SU-DHL-6 (cell line): ENCODE measurements at regions not wholly inside any gene's neighbourhood (a gene's known extent, or its start where the extent isn't known, plus 50 kb on each side); places are given as distances from the start of the nearest gene placed in this dataset.

ENCODE experiments used
- EZH2phosphoT487 ChIP-seq: fragments of 200-600 bp; sonication (generic), shearing (Covaris generic); conservative IDR thresholded peaks from 2 replicates; pipeline ENCODE4 v1.6.1; 2018; ENCODE audit warnings: mild to moderate bottlenecking, antibody characterized with exemption, low read length, moderate library complexity, mixed read lengths
- TF ChIP-seq, protein P1 (sequence below): fragments of 200-600 bp; sonication (generic); IDR thresholded peaks from one replicate; pipeline ENCODE4 v1.5.1; 2017; ENCODE audit warnings: antibody characterized with exemption, mild to moderate bottlenecking, low read length, moderate library complexity; ENCODE audit not compliant: insufficient read depth, poor library complexity, severe bottlenecking

DNA sequence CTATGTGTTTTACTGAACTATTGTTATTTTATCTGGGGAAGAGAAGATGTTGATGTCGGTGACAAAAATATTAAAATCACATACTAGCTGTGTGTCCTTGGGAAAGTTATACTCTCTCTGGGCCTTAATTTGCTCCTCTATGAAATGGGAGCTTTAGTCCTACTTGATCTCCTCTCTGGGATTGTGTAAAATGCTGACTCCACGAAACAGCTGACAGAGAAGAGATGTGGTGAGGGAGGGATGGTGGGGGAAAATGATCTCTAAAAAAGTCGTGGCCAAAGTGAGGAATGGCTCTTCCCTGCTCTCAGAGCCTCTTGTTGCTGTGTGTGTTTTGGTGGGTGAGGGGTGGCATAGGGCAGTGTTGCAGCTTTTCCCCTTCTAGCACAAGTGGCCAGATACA is 173.7 kb downstream of the MELK start:
- TF ChIP-seq, protein P1, sequence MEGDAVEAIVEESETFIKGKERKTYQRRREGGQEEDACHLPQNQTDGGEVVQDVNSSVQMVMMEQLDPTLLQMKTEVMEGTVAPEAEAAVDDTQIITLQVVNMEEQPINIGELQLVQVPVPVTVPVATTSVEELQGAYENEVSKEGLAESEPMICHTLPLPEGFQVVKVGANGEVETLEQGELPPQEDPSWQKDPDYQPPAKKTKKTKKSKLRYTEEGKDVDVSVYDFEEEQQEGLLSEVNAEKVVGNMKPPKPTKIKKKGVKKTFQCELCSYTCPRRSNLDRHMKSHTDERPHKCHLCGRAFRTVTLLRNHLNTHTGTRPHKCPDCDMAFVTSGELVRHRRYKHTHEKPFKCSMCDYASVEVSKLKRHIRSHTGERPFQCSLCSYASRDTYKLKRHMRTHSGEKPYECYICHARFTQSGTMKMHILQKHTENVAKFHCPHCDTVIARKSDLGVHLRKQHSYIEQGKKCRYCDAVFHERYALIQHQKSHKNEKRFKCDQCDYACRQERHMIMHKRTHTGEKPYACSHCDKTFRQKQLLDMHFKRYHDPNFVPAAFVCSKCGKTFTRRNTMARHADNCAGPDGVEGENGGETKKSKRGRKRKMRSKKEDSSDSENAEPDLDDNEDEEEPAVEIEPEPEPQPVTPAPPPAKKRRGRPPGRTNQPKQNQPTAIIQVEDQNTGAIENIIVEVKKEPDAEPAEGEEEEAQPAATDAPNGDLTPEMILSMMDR = no peak
- no peak for TF ChIP-seq EZH2phosphoT487
